Gastroesophageal sphincter (tissue), 4 donors: ENCODE measurements at regions not wholly inside any gene's neighbourhood (a gene's known extent, or its start where the extent isn't known, plus 50 kb on each side); places are given as distances from the start of the nearest gene placed in this dataset.

Source experiments
- ATAC-seq: fragments of 150-250 bp; one replicate; pipeline ENCODE4 v1.9.1; 2016; ENCODE audit warnings: mild to moderate bottlenecking, moderate library complexity
- H3K27ac ChIP-seq, 4 donors: fragments of 200-600 bp; sonication (generic) in 3 of 4; 1 replicate in 3 of 4; 2 replicates in 1 of 4; pipeline ENCODE4 v1.5.1; 2016 to 2019
- H3K27me3 ChIP-seq: fragments of 200-600 bp; sonication (generic); one replicate; pipeline ENCODE4 v1.5.1; 2019
- H3K36me3 ChIP-seq, 2 donors: fragments of 200-600 bp; sonication (generic); one replicate each; pipeline ENCODE4 v1.5.1; 2019; ENCODE audit warnings: control low read depth in 1 of 2
- H3K4me1 ChIP-seq, 3 donors: fragments of 200-600 bp; sonication (generic); 1 replicate in 2 of 3; 2 replicates in 1 of 3; pipeline ENCODE4 v1.5.1; 2016 to 2019; ENCODE audit warnings: control low read depth in 2 of 3
- H3K4me3 ChIP-seq, 2 donors: fragments of 200-600 bp; sonication (generic); one replicate each; pipeline ENCODE4 v1.5.1; 2019; ENCODE audit warnings: mild to moderate bottlenecking in 1 of 2, moderate library complexity in 1 of 2
- H3K9me3 ChIP-seq, 3 donors: fragments of 200-600 bp; sonication (generic); one replicate each; pipeline ENCODE4 v1.5.1; 2017 to 2019; ENCODE audit warnings: control low read depth in 2 of 3
- EP300 ChIP-seq: sonication (generic); formaldehyde crosslinking; IDR thresholded peaks from one replicate; pipeline ENCODE4 v1.6.1; 2017; ENCODE audit warnings: antibody characterized with exemption, mild to moderate bottlenecking
- POLR2A ChIP-seq, 2 donors: fragments of 450-650 bp; IDR thresholded peaks; one replicate each; pipeline ENCODE4 v1.6.1; 2017; ENCODE audit warnings: antibody characterized with exemption in 2 of 2, mild to moderate bottlenecking in 2 of 2, moderate library complexity in 1 of 2
- POLR2AphosphoS5 ChIP-seq: sonication (generic); formaldehyde crosslinking; IDR thresholded peaks from one replicate; pipeline ENCODE4 v1.6.1; 2017; ENCODE audit warnings: antibody characterized with exemption
- WGBS, 2 donors: methylation state at CpG; one replicate each; pipeline ENCODE4 v1.1.5; 2018; ENCODE audit warnings: low coverage in 1 of 2; 5-methylcytosine and 5-hydroxymethylcytosine counted together
- TF ChIP-seq, protein P1 (sequence below), 4 experiments: fragments of 200-600 bp in 2 of 4; fragments of 450-650 bp in 2 of 4; sonication (generic) in 1 of 4; IDR thresholded peaks; one replicate each; pipeline ENCODE4 v1.5.1; 2017 to 2019; ENCODE audit warnings: antibody characterized with exemption in 4 of 4, mild to moderate bottlenecking in 2 of 4, moderate library complexity in 2 of 4

DNA sequence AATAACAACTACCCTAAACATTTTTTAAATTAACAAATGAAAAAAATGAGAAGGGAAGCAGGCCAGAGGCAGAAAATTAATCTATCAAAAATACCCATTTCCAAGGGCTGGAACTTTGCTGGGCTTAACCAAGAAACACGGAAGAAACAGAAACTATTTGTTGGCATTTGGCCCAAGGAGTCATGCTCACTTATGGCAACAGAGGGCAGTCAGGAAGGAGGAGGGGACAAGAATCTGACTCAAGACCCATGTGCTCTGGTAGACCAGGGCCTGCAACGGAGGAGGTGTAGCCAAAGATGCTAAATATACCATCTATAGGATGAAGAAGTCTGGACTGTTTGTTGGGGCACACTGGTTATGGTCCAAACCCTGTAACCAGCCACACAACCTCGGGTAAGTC, 496.7 kb downstream of the COG6 start:
- Histone ChIP-seq H3K9me3 (no peaks in the 10 kb centered on the region), H3K4me3 (no peak overlapping the region), H3K36me3 (no peaks in the 10 kb centered on the region), H3K4me1 (peaks cover 14 to 48% (median 16%) of the 10 kb centered on the region in 3 donors), H3K27ac (no peak overlapping the region), H3K27me3 (no peaks in the 10 kb centered on the region)
- WGBS, 2 donors = 51 to 52% methylated on average over 3 of the region's 3 CpGs
- TF ChIP-seq EP300 (no peak), POLR2A (IDR thresholded peaks at IDR 0.05) (no peak), POLR2AphosphoS5 (no peak)
- TF ChIP-seq, protein P1, sequence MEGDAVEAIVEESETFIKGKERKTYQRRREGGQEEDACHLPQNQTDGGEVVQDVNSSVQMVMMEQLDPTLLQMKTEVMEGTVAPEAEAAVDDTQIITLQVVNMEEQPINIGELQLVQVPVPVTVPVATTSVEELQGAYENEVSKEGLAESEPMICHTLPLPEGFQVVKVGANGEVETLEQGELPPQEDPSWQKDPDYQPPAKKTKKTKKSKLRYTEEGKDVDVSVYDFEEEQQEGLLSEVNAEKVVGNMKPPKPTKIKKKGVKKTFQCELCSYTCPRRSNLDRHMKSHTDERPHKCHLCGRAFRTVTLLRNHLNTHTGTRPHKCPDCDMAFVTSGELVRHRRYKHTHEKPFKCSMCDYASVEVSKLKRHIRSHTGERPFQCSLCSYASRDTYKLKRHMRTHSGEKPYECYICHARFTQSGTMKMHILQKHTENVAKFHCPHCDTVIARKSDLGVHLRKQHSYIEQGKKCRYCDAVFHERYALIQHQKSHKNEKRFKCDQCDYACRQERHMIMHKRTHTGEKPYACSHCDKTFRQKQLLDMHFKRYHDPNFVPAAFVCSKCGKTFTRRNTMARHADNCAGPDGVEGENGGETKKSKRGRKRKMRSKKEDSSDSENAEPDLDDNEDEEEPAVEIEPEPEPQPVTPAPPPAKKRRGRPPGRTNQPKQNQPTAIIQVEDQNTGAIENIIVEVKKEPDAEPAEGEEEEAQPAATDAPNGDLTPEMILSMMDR (IDR thresholded peaks at IDR 0.05) = no peak
- ATAC-seq = no peak

GRCh38 chr13:40152922-40153321, 497.5 kb downstream of the COG6 start:
- no peak for ATAC-seq
- no peak overlapping the region for H3K27ac ChIP-seq
- no peaks in the 10 kb centered on the region for H3K27me3 ChIP-seq
- TF ChIP-seq POLR2A (IDR thresholded peaks at IDR 0.05) (no peak), POLR2AphosphoS5 (no peak), EP300 (no peak)
- TF ChIP-seq, protein P1 (IDR thresholded peaks at IDR 0.05) = no peak
- H3K9me3 ChIP-seq = no peaks in the 10 kb centered on the region
- H3K4me3 ChIP-seq = no peak overlapping the region
- H3K4me1 ChIP-seq = peaks cover 14 to 48% (median 16%) of the 10 kb centered on the region in 3 donors
- no peaks in the 10 kb centered on the region for H3K36me3 ChIP-seq
- WGBS, 2 donors = 81 to 97% methylated on average over 4 of the region's 4 CpGs

- TF ChIP-seq POLR2AphosphoS5 (no peak), EP300 (no peak), POLR2A (IDR thresholded peaks at IDR 0.05) (no peak)
- TF ChIP-seq, protein P1 (IDR thresholded peaks at IDR 0.05) = no peak
- Histone ChIP-seq H3K27ac (no peak overlapping the region), H3K4me1 (peaks cover 14 to 42% (median 15%) of the 10 kb centered on the region in 3 donors), H3K27me3 (no peaks in the 10 kb centered on the region), H3K36me3 (no peaks in the 10 kb centered on the region), H3K4me3 (no peak overlapping the region), H3K9me3 (no peaks in the 10 kb centered on the region)
- ATAC-seq = no peak
- 50 to 81% methylated on average over 2 of the region's 2 CpGs for WGBS, 2 donors
Measured at GRCh38 chr13:40153516-40153915, 498.1 kb downstream of the COG6 start.

- Histone ChIP-seq H3K36me3 (no peaks in the 10 kb centered on the region), H3K27ac (no peak overlapping the region), H3K27me3 (no peaks in the 10 kb centered on the region), H3K4me1 (peaks cover under 1 to 25% (median 1%) of the 10 kb centered on the region in 3 donors), H3K9me3 (no peaks in the 10 kb centered on the region), H3K4me3 (no peak overlapping the region)
- WGBS, 2 donors = 100% methylated on average over 1 to 2 of the region's 2 CpGs
- ATAC-seq = no peak
- no peak for TF ChIP-seq EP300
- TF ChIP-seq POLR2A (IDR thresholded peaks at IDR 0.05) = no peak
- TF ChIP-seq POLR2AphosphoS5 = no peak
- TF ChIP-seq, protein P1 (IDR thresholded peaks at IDR 0.05) = no peak
Measured at GRCh38 chr13:40155201-40155600, 499.7 kb downstream of the COG6 start.

DNA sequence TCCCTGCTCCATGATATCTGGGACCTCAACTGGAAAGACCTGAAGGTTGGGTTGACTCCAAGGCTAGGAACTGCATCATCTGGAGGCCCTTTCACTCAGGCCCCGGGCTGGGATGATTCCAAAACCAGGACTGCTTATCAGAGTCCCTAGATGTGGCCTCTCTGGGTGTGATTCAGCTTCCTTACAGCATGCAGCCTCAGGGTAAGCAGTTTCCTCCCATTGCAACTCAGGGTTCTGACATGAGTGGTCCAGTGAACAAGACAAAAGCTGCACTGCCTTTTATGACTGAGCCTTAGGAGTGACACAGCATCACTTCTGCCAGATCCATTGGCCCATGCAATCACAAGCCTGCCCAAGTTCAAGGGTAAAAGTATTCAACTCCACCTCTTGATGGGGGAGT, 502.8 kb downstream of the COG6 start:
- WGBS, 2 donors = 60% methylated on average over 1 of the region's 1 CpG
- Histone ChIP-seq H3K27ac (no peak overlapping the region), H3K9me3 (no peaks in the 10 kb centered on the region), H3K4me3 (no peak overlapping the region), H3K36me3 (no peaks in the 10 kb centered on the region), H3K27me3 (no peaks in the 10 kb centered on the region), H3K4me1 (peaks cover 0 to 4% (median 0%) of the 10 kb centered on the region in 3 donors)
- no peak for ATAC-seq
- TF ChIP-seq, protein P1 (IDR thresholded peaks at IDR 0.05) = no peak
- TF ChIP-seq EP300 = no peak
- TF ChIP-seq POLR2AphosphoS5 = no peak
- TF ChIP-seq POLR2A (IDR thresholded peaks at IDR 0.05) = no peak
